ENCODE measurements at regions not wholly inside any gene's neighbourhood (a gene's known extent, or its start where the extent isn't known, plus 50 kb on each side); places are given as distances from the start of the nearest gene placed in this dataset.

DNA sequence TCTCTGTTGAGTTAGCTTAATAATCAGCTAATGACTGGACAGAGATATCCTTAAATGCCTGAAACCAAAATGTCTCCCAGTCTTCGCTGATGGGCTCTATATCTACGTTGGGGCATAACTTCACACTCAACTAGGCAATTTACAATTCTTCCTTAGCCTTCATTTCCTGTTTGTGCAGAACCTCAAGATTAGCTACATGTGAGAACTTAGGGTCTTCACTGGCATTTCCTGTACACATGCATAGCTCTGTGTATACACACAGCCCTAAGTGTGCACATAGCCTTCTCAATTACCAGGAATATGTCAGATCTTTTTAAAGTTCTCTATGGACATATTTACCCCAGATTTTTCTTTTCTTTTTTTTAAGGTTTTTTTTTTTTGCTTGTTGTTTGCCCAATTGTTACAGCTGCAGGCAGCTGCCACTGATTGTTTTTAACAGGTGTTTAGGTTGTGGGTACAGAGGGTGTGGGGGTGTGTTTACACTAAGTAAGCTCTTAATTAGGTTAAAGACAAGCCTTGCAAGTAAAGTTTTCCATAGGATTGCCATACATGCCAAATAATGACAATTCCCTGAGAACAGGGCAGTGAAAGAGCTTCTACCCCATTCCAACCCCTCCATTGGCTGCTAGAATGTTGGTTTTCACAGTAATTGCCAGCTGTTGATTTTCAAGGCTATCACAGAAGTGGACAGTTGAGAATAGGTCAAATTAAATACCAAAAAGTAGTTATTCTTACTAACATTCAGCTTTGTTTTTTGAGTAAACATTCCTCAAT is 441.0 kb downstream of the TLE4 start:
- DNase-seq (ENCODE audit: low read depth), result no peak

- DNase-seq (ENCODE audit: low read depth), result no peak
Observed at GRCh38 chr9:80009204-80009603, 437.4 kb downstream of the TLE4 start.

- DNase-seq (ENCODE audit: low read depth), result no peak
Observed at GRCh38 chr9:80004714-80005113, 432.9 kb downstream of the TLE4 start.

- DNase-seq (ENCODE audit: low read depth), result no peak
Observed at GRCh38 chr9:79990536-79990935, 418.8 kb downstream of the TLE4 start.

GRCh38 chr9:79989079-79989478 is 417.3 kb downstream of the TLE4 start:
- peak; percentile 89 for DNase-seq (ENCODE audit: low read depth)

DNA sequence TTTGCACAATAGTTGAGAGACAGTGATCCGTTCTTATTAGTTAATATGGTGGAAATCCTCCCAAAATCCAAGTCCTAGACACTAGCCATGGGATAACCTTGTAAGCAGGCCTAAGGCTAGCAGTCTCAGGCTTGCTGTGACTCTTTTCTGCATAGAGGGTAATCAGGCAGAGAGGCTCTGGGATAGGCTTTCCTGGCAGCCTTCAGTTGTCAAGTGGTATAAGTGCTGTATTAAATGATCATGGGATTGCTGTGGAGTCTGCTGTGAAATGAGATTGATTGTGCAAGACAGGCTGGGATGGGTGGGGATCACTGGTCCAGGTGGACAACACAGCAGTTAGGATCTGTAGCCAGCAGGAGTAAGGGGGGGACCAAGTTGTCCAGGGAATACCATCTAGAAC is 416.4 kb downstream of the TLE4 start:
- DNase-seq (ENCODE audit: low read depth), result peak; percentile 42

DNA sequence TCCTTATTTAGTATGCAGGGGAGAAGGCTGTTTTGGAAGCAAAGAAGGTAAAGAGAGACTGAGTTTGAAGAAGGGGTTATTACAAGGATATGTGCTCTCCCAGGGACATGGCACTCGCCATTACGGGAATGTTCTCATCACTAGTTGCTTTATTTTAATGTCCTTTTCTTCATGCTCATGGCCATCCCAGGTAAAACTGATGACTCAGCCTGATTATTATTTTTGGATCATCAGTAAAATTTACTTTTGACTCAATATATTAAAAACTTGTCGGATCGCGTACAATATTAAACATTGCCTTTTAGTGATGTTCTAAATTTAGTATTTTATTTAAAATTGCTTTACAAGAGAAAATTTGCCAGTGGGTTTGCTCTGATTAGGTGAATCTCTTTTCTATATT is 414.7 kb downstream of the TLE4 start:
- no peak for DNase-seq (ENCODE audit: low read depth)

DNA sequence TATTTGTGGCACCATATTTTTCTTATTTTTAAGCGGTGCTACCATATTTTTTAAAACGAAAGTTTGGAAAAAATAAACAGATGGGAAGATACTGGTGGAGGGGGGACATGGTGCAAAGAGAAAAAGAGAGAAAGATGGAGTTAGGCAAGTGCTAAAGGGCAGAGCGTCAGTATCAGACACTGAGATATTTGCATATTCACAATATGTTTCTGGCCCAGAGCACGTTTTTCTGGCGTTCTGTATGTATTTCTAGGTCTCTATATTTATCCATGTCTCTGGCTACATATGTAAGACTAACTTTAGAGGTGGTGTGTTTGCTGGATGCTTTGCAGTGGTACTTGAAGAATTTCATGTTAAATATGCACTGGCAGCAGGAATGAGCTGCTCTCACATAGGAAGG is 414.0 kb downstream of the TLE4 start:
- no peak for DNase-seq (ENCODE audit: low read depth)

- no peak for DNase-seq (ENCODE audit: low read depth)
Observed at GRCh38 chr9:79985264-79985663, 413.5 kb downstream of the TLE4 start.

DNA sequence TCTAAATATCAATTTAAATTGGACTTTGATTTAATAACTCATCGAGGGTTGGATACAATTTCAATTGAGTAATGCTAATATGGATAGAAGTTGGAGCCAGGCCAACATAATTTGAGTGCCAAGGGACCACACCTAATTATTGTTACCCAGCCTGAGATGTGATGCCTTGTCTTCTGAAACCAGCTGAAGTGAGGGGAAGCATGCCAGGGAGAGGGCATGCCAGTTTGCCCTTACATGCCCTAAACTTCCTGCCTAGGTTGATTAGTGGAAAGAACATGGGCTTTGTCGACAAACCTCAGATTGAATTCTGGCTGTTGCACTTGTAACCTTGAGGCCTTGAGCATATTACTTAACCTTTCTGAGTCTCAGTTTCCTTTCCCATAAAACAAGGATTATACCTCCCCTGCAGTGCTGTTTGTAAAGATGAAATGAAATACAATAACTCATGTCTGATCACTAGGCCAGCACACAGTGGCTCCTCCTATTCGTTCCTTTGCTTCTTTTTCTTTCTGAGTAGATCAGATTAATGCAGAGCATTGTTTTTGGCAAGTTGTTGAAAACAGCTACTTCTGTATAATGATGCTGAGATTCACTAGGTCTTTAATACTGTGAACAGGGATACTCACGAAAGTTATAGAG is 412.8 kb downstream of the TLE4 start:
- no peak for DNase-seq (ENCODE audit: low read depth)

- no peak for DNase-seq (ENCODE audit: low read depth)
Observed at GRCh38 chr9:79980432-79980831, 408.7 kb downstream of the TLE4 start.

DNA sequence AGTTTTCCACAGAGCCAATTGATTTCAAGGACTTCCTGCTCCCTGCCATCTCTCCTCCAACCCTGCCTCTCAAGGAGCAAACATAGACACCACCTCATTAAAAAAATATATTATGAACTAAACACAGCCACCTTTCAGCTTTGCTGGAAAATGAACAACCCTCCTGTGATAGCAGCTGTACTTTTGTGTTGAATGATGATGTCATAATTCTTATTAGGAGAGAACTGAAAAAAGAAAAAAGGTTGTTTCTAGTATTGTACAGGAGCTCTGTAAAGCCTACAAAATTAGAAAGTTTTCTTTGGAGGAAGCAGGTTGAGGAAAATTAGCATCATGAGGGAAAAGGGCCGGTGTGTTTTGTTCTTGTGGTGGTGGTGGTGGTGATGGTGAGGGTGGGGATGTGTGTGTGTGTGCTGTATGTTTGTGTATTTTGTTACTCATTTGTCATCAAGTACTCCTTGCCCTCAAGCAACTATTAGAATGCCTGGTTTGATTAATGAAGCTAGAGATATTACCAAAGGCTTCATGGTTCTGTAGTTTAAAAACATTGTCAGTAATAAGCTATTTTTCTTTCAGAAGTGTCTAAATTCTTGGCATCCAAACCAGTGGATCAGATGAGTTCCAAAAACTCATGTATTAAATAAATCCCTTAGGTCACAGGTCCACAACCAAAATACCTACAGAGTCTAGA is 405.9 kb downstream of the TLE4 start:
- peak; percentile 84 for DNase-seq (ENCODE audit: low read depth)

DNA sequence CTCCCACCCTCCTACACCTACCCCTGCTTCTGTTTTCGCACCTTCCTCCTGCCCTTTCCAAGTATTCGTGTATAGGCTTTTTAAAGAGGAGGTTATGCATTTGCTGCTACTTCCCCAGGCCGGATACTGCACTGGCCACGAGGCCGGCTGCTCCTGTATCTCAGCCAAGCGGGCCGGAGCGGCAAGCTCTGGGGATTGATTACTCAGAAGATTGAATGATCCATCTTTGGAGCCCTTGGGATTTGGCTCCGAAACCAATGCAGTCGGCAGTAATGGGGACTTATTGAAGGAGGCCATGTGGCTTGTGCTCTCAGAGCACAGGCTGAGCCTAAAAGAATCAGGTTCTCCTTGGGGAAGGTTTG is 405.3 kb downstream of the TLE4 start:
- DNase-seq (ENCODE audit: low read depth), result no peak

DNA sequence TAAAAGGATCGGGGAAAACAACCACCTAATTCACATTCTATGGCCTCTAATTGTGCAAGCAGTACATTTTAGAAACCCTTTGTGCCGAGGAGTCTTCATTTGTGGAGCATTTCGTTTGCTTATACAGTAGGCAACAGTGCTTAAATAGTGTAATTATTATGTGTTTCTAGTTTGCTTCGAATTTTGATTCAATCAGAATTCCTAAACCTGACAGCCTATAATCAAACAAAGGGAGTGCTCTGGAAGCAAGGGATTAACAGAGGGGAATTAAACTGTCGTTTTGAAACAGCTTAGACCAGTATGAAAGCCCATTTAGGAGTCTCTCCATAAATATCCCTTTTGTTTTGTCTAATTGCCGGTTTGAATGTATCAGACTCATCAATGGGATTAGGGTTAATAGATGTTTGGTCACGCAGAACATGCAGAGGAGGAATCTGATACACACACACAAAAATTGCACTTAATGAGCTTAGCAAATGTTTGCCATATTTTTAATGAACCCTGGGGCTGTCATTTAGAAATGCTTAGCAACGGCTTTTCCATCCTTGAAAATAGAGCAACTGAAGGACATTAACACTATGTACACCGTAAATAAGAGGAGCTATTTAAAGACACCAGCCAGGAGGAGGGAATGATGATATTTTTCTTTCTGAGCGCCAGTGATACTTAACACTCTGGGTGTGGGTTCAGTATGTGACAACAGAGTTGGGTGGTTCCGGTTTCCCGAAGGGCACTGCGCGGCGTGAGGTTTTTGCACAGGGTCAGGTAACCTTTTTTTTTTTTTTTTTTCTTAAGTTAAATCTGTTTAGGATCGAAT is 404.7 kb downstream of the TLE4 start:
- DNase-seq (ENCODE audit: low read depth), result peak; percentile 51

DNA sequence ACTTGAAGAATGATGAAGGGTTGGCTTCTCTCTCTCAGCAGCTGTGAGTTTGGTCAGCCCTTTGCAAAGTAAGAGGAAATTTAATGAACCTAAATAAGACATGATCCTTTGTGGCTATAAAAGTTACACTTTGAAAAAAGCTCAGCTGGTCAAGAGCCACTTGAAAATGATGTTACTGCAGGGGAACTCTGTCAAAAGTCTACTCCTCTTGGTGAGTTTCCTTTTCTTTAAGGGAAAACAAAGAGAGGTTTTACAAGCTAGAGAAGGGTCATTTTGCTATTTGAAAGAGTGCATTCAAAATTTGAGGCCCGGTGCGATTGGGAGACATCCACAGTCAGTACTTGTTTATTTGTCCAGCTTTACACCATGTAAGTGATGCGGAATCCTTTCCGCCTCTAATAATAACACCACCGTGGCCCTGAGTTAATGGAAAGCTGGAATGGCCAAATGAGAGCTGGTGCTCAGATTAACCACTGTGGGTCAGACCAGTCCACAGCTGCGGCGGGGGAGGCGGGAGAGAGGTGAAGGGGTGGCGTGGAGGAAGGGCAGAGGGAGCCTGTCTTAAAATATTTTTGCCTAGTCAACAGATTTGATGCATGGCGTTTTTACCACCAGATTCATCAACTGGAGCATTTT is 404.0 kb downstream of the TLE4 start:
- no peak for DNase-seq (ENCODE audit: low read depth)

DNA sequence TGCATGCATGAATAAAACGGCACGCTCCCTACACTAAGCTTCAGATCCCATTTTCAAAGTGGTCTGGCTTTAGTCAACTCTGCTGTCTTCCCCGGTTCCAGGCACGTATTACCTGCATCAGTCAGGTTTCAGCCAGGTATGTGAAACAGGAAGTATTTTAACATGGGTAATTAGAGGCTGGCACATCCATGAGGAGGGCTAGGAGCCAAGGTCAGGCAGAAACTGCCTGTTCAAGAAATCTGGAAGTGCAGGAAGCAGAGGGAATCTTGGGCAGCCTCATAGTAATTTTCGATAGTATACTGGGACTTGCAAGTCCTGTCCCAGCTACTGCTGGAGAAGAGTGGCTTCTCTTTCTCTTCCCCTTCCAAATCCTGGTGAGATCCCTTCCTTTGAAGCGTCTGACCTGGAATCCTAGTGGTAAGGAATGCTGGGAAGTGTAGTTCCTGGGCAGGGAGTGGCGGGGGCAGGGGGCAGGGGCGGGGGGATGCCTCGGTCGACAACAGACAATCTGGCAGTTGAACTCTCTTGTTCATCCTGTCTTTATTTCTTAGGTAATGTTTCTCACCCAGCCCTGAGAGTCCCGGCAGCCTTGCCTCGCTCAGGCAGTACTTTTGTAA is 403.1 kb downstream of the TLE4 start:
- DNase-seq (ENCODE audit: low read depth), result no peak

- DNase-seq (ENCODE audit: low read depth), result no peak
Observed at GRCh38 chr9:79973627-79974026, 401.9 kb downstream of the TLE4 start.

DNA sequence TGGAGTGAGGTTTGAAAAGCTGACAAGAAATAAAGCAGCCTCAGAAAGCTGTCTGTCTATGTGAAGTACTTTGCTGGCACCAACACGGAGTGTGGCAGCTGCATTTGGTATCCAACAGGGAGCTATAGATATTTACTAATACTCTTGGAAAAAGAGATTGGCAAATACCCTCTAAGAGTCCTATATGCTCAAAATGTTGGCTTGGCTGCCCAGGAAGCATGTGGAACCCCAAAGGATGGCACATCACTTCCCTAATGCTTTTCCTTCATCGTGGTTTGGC is 398.3 kb downstream of the TLE4 start:
- DNase-seq (ENCODE audit: low read depth), result no peak

- no peak for DNase-seq (ENCODE audit: low read depth)
Observed at GRCh38 chr9:79969393-79970145, 397.8 kb downstream of the TLE4 start.

GRCh38 chr9:79968533-79968932 is 396.8 kb downstream of the TLE4 start:
- DNase-seq (ENCODE audit: low read depth), result no peak

- peak; percentile 79 for DNase-seq (ENCODE audit: low read depth)
Observed at GRCh38 chr9:79962836-79963235, 391.1 kb downstream of the TLE4 start.

Measured in renal cortical epithelial cell (primary cell).